Lower lobe of right lung (tissue), 2 donors: ENCODE measurements at regions not wholly inside any gene's neighbourhood (a gene's known extent, or its start where the extent isn't known, plus 50 kb on each side); places are given as distances from the start of the nearest gene placed in this dataset.
A peak's percentile ranks its signal among the peaks of the same experiment; 100 is the strongest.

ENCODE experiments used
- ATAC-seq, 2 donors: fragments of 200-7000 bp; cut with Tn5 transposase; one replicate each; pipeline ENCODE4 v1.9.1; 2020 to 2022; ENCODE audit warnings: mild to moderate bottlenecking in 2 of 2, moderate library complexity in 2 of 2
- DNase-seq: peaks from one replicate; pipeline ENCODE4 v3.0.0-alpha.2; 2020
- H3K27ac ChIP-seq: fragments of 200-600 bp; one replicate; pipeline ENCODE4 v1.8.0; 2022
- H3K27me3 ChIP-seq: fragments of 200-600 bp; one replicate; pipeline ENCODE4 v1.8.0; 2022; ENCODE audit warnings: low read depth
- H3K36me3 ChIP-seq: fragments of 200-600 bp; one replicate; pipeline ENCODE4 v1.8.0; 2022; ENCODE audit warnings: mild to moderate bottlenecking
- H3K4me1 ChIP-seq: fragments of 200-600 bp; one replicate; pipeline ENCODE4 v1.8.0; 2022
- H3K4me3 ChIP-seq: fragments of 200-600 bp; one replicate; pipeline ENCODE4 v1.8.0; 2022; ENCODE audit warnings: mild to moderate bottlenecking
- H3K9me3 ChIP-seq: fragments of 200-600 bp; one replicate; pipeline ENCODE4 v1.8.0; 2022
- CTCF ChIP-seq: fragments of 200-600 bp; IDR thresholded peaks from one replicate; pipeline ENCODE4 v1.8.0; 2022; ENCODE audit warnings: antibody characterized with exemption, mild to moderate bottlenecking
- intact Hi-C: fragments of 100-400 bp; cut with DNase I; formaldehyde crosslinking; loops from one replicate; pipeline ENCODE4 v1.11.0; 2022
- donor health status: DM: no; HTN: yes; CAD: no; lungs with severe emphysema.

GRCh38 chr5:9775339-9775738 lies 145.2 kb upstream of the TAS2R1 start:
- H3K36me3 ChIP-seq: no peaks in the 10 kb centered on the region
- no peaks in the 10 kb centered on the region for H3K9me3 ChIP-seq
- H3K4me1 ChIP-seq: no peaks in the 10 kb centered on the region
- no peak overlapping the region for H3K4me3 ChIP-seq
- H3K27me3 ChIP-seq: no peaks in the 10 kb centered on the region
- ATAC-seq: peak in 1 of 2 donors; percentile 9
- DNase-seq: no peak
- intact Hi-C loops: no loop called here
- no peak overlapping the region for H3K27ac ChIP-seq
- TF ChIP-seq CTCF: no peak

GRCh38 chr5:9774472-9775079 lies 144.4 kb upstream of the TAS2R1 start:
- H3K4me1 ChIP-seq: no peaks in the 10 kb centered on the region
- ATAC-seq: peak in 1 of 2 donors; percentile 9
- no peak for DNase-seq
- no peaks in the 10 kb centered on the region for H3K9me3 ChIP-seq
- H3K4me3 ChIP-seq: no peak overlapping the region
- no peak overlapping the region for H3K27ac ChIP-seq
- intact Hi-C loops: no loop called here
- no peaks in the 10 kb centered on the region for H3K36me3 ChIP-seq
- no peak for TF ChIP-seq CTCF
- H3K27me3 ChIP-seq: no peaks in the 10 kb centered on the region

GRCh38 chr5:9771079-9771478 lies 140.9 kb upstream of the TAS2R1 start:
- no peaks in the 10 kb centered on the region for H3K27me3 ChIP-seq
- H3K4me1 ChIP-seq: no peaks in the 10 kb centered on the region
- intact Hi-C loops: no loop called here
- DNase-seq (no peak), ATAC-seq (no peak)
- no peak for TF ChIP-seq CTCF
- H3K9me3 ChIP-seq: no peaks in the 10 kb centered on the region
- H3K36me3 ChIP-seq: no peaks in the 10 kb centered on the region
- H3K4me3 ChIP-seq: no peak overlapping the region
- no peak overlapping the region for H3K27ac ChIP-seq

GRCh38 chr5:9766581-9766980 lies 136.4 kb upstream of the TAS2R1 start:
- Histone ChIP-seq H3K36me3 (no peaks in the 10 kb centered on the region), H3K4me3 (no peak overlapping the region), H3K27me3 (no peaks in the 10 kb centered on the region), H3K27ac (no peak overlapping the region), H3K4me1 (no peaks in the 10 kb centered on the region), H3K9me3 (no peaks in the 10 kb centered on the region)
- no peak for ATAC-seq
- DNase-seq: no peak
- intact Hi-C loops: no loop called here
- TF ChIP-seq CTCF: no peak

- H3K9me3 ChIP-seq: no peaks in the 10 kb centered on the region
- DNase-seq (no peak), ATAC-seq (no peak)
- intact Hi-C loops: no loop called here
- no peak for TF ChIP-seq CTCF
- no peaks in the 10 kb centered on the region for H3K4me1 ChIP-seq
- no peak overlapping the region for H3K27ac ChIP-seq
- no peak overlapping the region for H3K4me3 ChIP-seq
- no peaks in the 10 kb centered on the region for H3K27me3 ChIP-seq
- H3K36me3 ChIP-seq: no peaks in the 10 kb centered on the region
Observed at GRCh38 chr5:9765419-9766140, 135.4 kb upstream of the TAS2R1 start.
